A549 (cell line): ENCODE measurements at regions not wholly inside any gene's neighbourhood (a gene's known extent, or its start where the extent isn't known, plus 50 kb on each side); places are given as distances from the start of the nearest gene placed in this dataset.

Experiments used
- CBX8 ChIP-seq: fragments of 200-600 bp; sonication (generic); IDR thresholded peaks from 2 replicates; pipeline ENCODE4 v1.6.1; 2016
- CHD2 ChIP-seq: fragments of 150-350 bp; IDR thresholded peaks from 2 replicates; pipeline ENCODE4 v1.6.1; 2014; ENCODE audit warnings: low read length; ENCODE audit not compliant: partially characterized antibody
- CTCF ChIP-seq: fragments of >200 bp; sonication (Bioruptor Twin); formaldehyde crosslinking; IDR thresholded peaks from 3 replicates; pipeline ENCODE4 v1.5.1; 2016
- JUN ChIP-seq, 2 experiments: fragments of >200 bp; sonication (Bioruptor Twin); formaldehyde crosslinking; IDR thresholded peaks; 2 replicates in 1 of 2; 3 replicates in 1 of 2; pipeline ENCODE4 v1.6.1; 2016 to 2017
- PBX3 ChIP-seq: IDR thresholded peaks from 2 replicates; pipeline ENCODE4 v1.6.1; 2012
- POLR2A ChIP-seq: IDR thresholded peaks from 2 replicates; pipeline ENCODE4 v1.6.1; 2012; ENCODE audit warnings: mild to moderate bottlenecking, low read length
- USF2 ChIP-seq: fragments of 450-650 bp; IDR thresholded peaks from 2 replicates; pipeline ENCODE4 v1.6.1; 2014; ENCODE audit warnings: antibody characterized with exemption

- no peak for TF ChIP-seq CTCF
- TF ChIP-seq CHD2 = no peak
- no peak for TF ChIP-seq PBX3
- no peak for TF ChIP-seq JUN (IDR thresholded peaks at IDR 0.05)
- TF ChIP-seq CBX8 = no peak
- no peak for TF ChIP-seq POLR2A
- no peak for TF ChIP-seq USF2
Measured at GRCh38 chr16:62149631-62150030, 113.4 kb upstream of the CDH8 start.
